A673 (cell line): ENCODE measurements at regions not wholly inside any gene's neighbourhood (a gene's known extent, or its start where the extent isn't known, plus 50 kb on each side); places are given as distances from the start of the nearest gene placed in this dataset.

Experiments used
- BruUV-seq: library from RNA; stranded (reverse); fragments of 400-500 nt; replicated peaks from 2 replicates; lab custom pipeline; 2021; lab: Mats Ljungman, UMichigan
- CTCF ChIA-PET: fragments of 300-600 bp; sonication (Branson Sonifier 250); formaldehyde crosslinking; loops from one replicate; lab custom pipeline; 2022; ENCODE audit warnings: antibody characterized with exemption; lab: Charles Lee
- POLR2A ChIA-PET: fragments of 300-600 bp; sonication (Branson Sonifier 250); formaldehyde crosslinking; loops from one replicate; lab custom pipeline; 2022; ENCODE audit warnings: antibody characterized with exemption; ENCODE audit not compliant: low non-redundant PET; lab: Charles Lee
- DNase-seq: peaks from one replicate; pipeline ENCODE4 v3.0.0-alpha.2; 2015; ENCODE audit warnings: low spot score
- H3K27ac ChIP-seq: fragments of 200-600 bp; sonication (generic); 2 replicates; pipeline ENCODE4 v1.5.1; 2016; ENCODE audit warnings: mixed run types, low read depth, mild to moderate bottlenecking, mixed read lengths, antibody characterized with exemption, low read length; ENCODE audit not compliant: poor library complexity, severe bottlenecking
- H3K27me3 ChIP-seq: fragments of 200-600 bp; sonication (generic); replicated peaks from 2 replicates; pipeline ENCODE4 v1.6.1; 2017; ENCODE audit warnings: mixed run types, low read depth, mild to moderate bottlenecking, mixed read lengths, antibody characterized with exemption, low read length; ENCODE audit not compliant: insufficient read depth, poor library complexity
- H3K36me3 ChIP-seq: fragments of 200-600 bp; sonication (generic); 2 replicates; pipeline ENCODE4 v1.6.1; 2016; ENCODE audit warnings: mixed run types, mild to moderate bottlenecking, mixed read lengths, antibody characterized with exemption, low read length; ENCODE audit not compliant: insufficient read depth, poor library complexity, severe bottlenecking
- H3K4me1 ChIP-seq: fragments of 200-600 bp; sonication (generic); 2 replicates; pipeline ENCODE4 v1.6.1; 2017; ENCODE audit warnings: mixed run types, mild to moderate bottlenecking, mixed read lengths, antibody characterized with exemption, low read length; ENCODE audit not compliant: insufficient read depth, poor library complexity, severe bottlenecking
- H3K4me3 ChIP-seq: fragments of 200-600 bp; sonication (generic); 2 replicates; pipeline ENCODE4 v1.5.1; 2016; ENCODE audit warnings: low read depth, mixed run types, mild to moderate bottlenecking, mixed read lengths, low read length; ENCODE audit not compliant: poor library complexity, severe bottlenecking
- H3K9me3 ChIP-seq: fragments of 200-600 bp; sonication (generic); 2 replicates; pipeline ENCODE4 v1.6.1; 2016; ENCODE audit warnings: mixed run types, low read depth, mild to moderate bottlenecking, mixed read lengths, antibody characterized with exemption, low read length; ENCODE audit not compliant: poor library complexity, severe bottlenecking
- EZH2 ChIP-seq: fragments of 200-600 bp; sonication (generic); IDR thresholded peaks from 2 replicates; pipeline ENCODE4 v1.6.1; 2017; ENCODE audit warnings: borderline replicate concordance, low read depth, mild to moderate bottlenecking, mixed read lengths, antibody characterized with exemption, low read length; ENCODE audit not compliant: poor library complexity, severe bottlenecking
- intact Hi-C: fragments of 100-400 bp; cut with micrococcal nuclease; formaldehyde crosslinking; loops from one replicate; pipeline ENCODE4 v1.10.0; 2022; ENCODE audit not compliant: unreplicated experiment
- TF ChIP-seq, protein P1 (sequence below): fragments of 300-800, 200-600 bp; sonication (generic); conservative IDR thresholded peaks from 2 replicates; pipeline ENCODE4 v1.5.1; 2017; ENCODE audit warnings: low read depth, mild to moderate bottlenecking, antibody characterized with exemption, low read length, moderate library complexity, mixed read lengths

DNA sequence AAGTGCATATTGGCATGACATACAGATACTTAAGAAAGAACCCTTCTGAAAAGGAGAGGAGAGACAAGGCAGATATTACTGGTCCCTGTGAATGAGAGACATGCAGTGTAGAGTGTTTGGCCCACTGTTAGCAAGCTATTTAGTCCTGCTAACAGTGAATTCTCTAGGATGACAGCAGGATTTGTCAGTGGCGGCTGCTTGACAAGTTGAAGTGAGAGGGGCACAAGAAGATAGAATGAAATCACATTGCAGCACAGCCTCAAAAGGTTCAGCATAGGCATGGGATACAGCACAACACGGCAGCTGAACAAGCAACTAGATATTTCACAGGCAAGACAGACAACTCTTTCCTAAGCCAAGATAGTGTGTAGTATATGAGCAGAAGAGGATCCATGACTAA lies 407.9 kb downstream of the PLA2G4A start:
- H3K4me3 ChIP-seq = no peak overlapping the region
- no peak overlapping the region for H3K27ac ChIP-seq
- no peaks in the 10 kb centered on the region for H3K4me1 ChIP-seq
- no peaks in the 10 kb centered on the region for H3K27me3 ChIP-seq
- BruUV-seq = no TSS peak
- ChIA-PET POLR2A (no interaction called here), CTCF (no interaction called here)
- intact Hi-C loops = no loop called here
- H3K9me3 ChIP-seq = no peaks in the 10 kb centered on the region
- no peaks in the 10 kb centered on the region for H3K36me3 ChIP-seq
- TF ChIP-seq EZH2 = no peak
- TF ChIP-seq, protein P1, sequence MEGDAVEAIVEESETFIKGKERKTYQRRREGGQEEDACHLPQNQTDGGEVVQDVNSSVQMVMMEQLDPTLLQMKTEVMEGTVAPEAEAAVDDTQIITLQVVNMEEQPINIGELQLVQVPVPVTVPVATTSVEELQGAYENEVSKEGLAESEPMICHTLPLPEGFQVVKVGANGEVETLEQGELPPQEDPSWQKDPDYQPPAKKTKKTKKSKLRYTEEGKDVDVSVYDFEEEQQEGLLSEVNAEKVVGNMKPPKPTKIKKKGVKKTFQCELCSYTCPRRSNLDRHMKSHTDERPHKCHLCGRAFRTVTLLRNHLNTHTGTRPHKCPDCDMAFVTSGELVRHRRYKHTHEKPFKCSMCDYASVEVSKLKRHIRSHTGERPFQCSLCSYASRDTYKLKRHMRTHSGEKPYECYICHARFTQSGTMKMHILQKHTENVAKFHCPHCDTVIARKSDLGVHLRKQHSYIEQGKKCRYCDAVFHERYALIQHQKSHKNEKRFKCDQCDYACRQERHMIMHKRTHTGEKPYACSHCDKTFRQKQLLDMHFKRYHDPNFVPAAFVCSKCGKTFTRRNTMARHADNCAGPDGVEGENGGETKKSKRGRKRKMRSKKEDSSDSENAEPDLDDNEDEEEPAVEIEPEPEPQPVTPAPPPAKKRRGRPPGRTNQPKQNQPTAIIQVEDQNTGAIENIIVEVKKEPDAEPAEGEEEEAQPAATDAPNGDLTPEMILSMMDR = no peak
- DNase-seq = no peak

DNA sequence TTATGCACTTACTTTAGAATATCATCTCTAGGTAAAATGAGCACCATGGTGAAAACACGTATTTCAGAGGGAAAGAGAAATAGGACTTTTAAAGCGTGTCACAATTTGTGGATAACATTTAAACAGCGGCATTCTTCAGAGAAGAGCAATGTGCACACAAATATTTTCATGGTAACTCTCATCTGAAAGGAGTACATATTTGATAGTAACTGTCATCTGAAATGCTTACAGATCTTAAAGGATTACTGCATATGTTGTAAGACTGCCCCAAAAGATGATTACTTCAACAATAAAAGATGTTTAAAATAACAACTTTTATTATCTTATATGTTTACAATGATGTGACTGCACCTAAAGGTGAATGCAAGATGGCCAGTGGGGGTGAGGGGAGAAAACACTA lies 408.8 kb downstream of the PLA2G4A start:
- intact Hi-C loops = no loop called here
- POLR2A ChIA-PET = no interaction called here
- no peak for DNase-seq

DNA sequence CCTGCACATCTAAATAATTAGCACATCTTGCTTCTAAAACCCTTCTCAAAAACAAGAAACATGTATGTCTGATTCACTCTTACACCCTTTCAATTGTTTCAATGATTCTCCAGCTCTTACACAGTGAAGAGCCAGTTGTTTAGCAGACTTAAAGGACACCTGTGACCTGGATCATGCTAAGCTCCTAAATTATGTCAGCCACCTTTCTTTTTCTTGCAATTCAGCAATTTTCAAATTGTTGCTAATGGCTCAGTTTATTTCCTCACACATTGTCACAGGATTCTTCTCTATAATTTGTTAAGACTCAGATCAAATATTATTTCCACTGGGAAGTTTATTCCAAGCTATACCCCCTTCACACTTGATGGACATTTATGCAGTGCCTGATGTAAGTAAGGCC lies 413.2 kb downstream of the PLA2G4A start:
- Histone ChIP-seq H3K27me3 (no peaks in the 10 kb centered on the region), H3K27ac (no peak overlapping the region), H3K36me3 (peaks cover under 1% of the 10 kb centered on the region), H3K4me1 (no peaks in the 10 kb centered on the region), H3K4me3 (no peak overlapping the region), H3K9me3 (peaks cover under 1% of the 10 kb centered on the region)
- intact Hi-C loops = no loop called here
- POLR2A ChIA-PET = no interaction called here
- no TSS peak for BruUV-seq
- no peak for DNase-seq
- TF ChIP-seq EZH2 = no peak
- TF ChIP-seq, protein P1 = no peak
- CTCF ChIA-PET = no interaction called here

More for the DNA sequence above, 408.8 kb downstream of the PLA2G4A start:
- no peak overlapping the region for H3K4me3 ChIP-seq
- H3K9me3 ChIP-seq = no peaks in the 10 kb centered on the region
- no peaks in the 10 kb centered on the region for H3K27me3 ChIP-seq
- TF ChIP-seq, protein P1 = no peak
- no peak for TF ChIP-seq EZH2
- CTCF ChIA-PET = no interaction called here
- no peaks in the 10 kb centered on the region for H3K4me1 ChIP-seq
- no TSS peak for BruUV-seq
- no peaks in the 10 kb centered on the region for H3K36me3 ChIP-seq
- no peak overlapping the region for H3K27ac ChIP-seq
